Tibial nerve (tissue), 4 donors: ENCODE measurements at regions not wholly inside any gene's neighbourhood (a gene's known extent, or its start where the extent isn't known, plus 50 kb on each side); places are given as distances from the start of the nearest gene placed in this dataset.

Experiments
- CTCF ChIP-seq, 5 experiments: fragments of 200-600 bp in 3 of 5; fragments of 450-650 bp in 2 of 5; sonication (generic) in 3 of 5; IDR thresholded peaks; one replicate each; pipeline ENCODE4 v1.5.1; 2016 to 2019; ENCODE audit warnings: antibody characterized with exemption in 5 of 5, mild to moderate bottlenecking in 3 of 5, moderate library complexity in 2 of 5
- EP300 ChIP-seq, 2 donors: sonication (generic); formaldehyde crosslinking; IDR thresholded peaks; one replicate each; pipeline ENCODE4 v1.6.1; 2017; ENCODE audit warnings: antibody characterized with exemption in 2 of 2, mild to moderate bottlenecking in 1 of 2

GRCh38 chr21:27683292-27683691 lies 716.4 kb upstream of the ADAMTS5 start:
- TF ChIP-seq CTCF (IDR thresholded peaks at IDR 0.05) (no peak), EP300 (IDR thresholded peaks at IDR 0.05) (no peak)
